ENCODE measurements at regions not wholly inside any gene's neighbourhood (a gene's known extent, or its start where the extent isn't known, plus 50 kb on each side); places are given as distances from the start of the nearest gene placed in this dataset.

- no peak for DNase-seq (ENCODE audit: insufficient read length, low spot score)
- FAIRE-seq = no peak
- no peak for TF ChIP-seq CTCF (IDR thresholded peaks at IDR 0.05; ENCODE audit: insufficient read depth, missing control alignments)
Observed at GRCh38 chr11:80346353-80347059, 905.7 kb upstream of the TENM4 start.

- no peak for TF ChIP-seq CTCF (IDR thresholded peaks at IDR 0.05; ENCODE audit: insufficient read depth, missing control alignments)
- DNase-seq (ENCODE audit: insufficient read length, low spot score) (no peak), FAIRE-seq (no peak)
Observed at GRCh38 chr11:80343436-80343835, 902.6 kb upstream of the TENM4 start.

- DNase-seq (ENCODE audit: insufficient read length, low spot score) (no peak), FAIRE-seq (no peak)
- TF ChIP-seq CTCF (IDR thresholded peaks at IDR 0.05; ENCODE audit: insufficient read depth, missing control alignments) = no peak
Observed at GRCh38 chr11:80338231-80338630, 897.4 kb upstream of the TENM4 start.

- no peak for TF ChIP-seq CTCF (IDR thresholded peaks at IDR 0.05; ENCODE audit: insufficient read depth, missing control alignments)
- DNase-seq (ENCODE audit: insufficient read length, low spot score) (no peak), FAIRE-seq (no peak)
Observed at GRCh38 chr11:80331694-80332093, 890.9 kb upstream of the TENM4 start.

GRCh38 chr11:80330264-80330663, 889.4 kb upstream of the TENM4 start:
- TF ChIP-seq CTCF (IDR thresholded peaks at IDR 0.05; ENCODE audit: insufficient read depth, missing control alignments) = no peak
- FAIRE-seq = no peak
- no peak for DNase-seq (ENCODE audit: insufficient read length, low spot score)

GRCh38 chr11:80328774-80329173, 887.9 kb upstream of the TENM4 start:
- DNase-seq (ENCODE audit: insufficient read length, low spot score) (no peak), FAIRE-seq (no peak)
- TF ChIP-seq CTCF (IDR thresholded peaks at IDR 0.05; ENCODE audit: insufficient read depth, missing control alignments) = no peak

- no peak for DNase-seq (ENCODE audit: insufficient read length, low spot score)
- TF ChIP-seq CTCF (IDR thresholded peaks at IDR 0.05; ENCODE audit: insufficient read depth, missing control alignments) = no peak
Observed at GRCh38 chr11:80327956-80328614, 887.3 kb upstream of the TENM4 start.

More at GRCh38 chr11:80327956-80328614, 887.3 kb upstream of the TENM4 start:
- FAIRE-seq = no peak
